Uterus (tissue), 3 donors: ENCODE measurements at regions not wholly inside any gene's neighbourhood (a gene's known extent, or its start where the extent isn't known, plus 50 kb on each side); places are given as distances from the start of the nearest gene placed in this dataset.

Experiments
- DNase-seq, 2 donors: peaks; one replicate each; pipeline ENCODE4 v3.0.0-alpha.2; 2019 to 2020
- H3K27ac ChIP-seq, 2 donors: fragments of 200-600 bp; sonication (generic); 1 replicate in 1 of 2; 2 replicates in 1 of 2; pipeline ENCODE4 v1.5.1; 2016 to 2018
- H3K27me3 ChIP-seq, 2 donors: fragments of 200-600 bp; sonication (generic); one replicate each; pipeline ENCODE4 v1.5.1; 2018 to 2019; ENCODE audit warnings: control low read depth in 1 of 2
- H3K36me3 ChIP-seq, 2 donors: fragments of 200-600 bp; sonication (generic); one replicate each; pipeline ENCODE4 v1.5.1; 2019; ENCODE audit warnings: control low read depth in 1 of 2
- H3K4me1 ChIP-seq, 2 donors: fragments of 200-600 bp; sonication (generic); one replicate each; pipeline ENCODE4 v1.5.1; 2018 to 2019; ENCODE audit warnings: control low read depth in 1 of 2
- H3K4me3 ChIP-seq, 2 donors: fragments of 200-600 bp; sonication (generic); 1 replicate in 1 of 2; 2 replicates in 1 of 2; pipeline ENCODE4 v1.5.1; 2018 to 2019; ENCODE audit warnings: mild to moderate bottlenecking in 1 of 2
- H3K9me3 ChIP-seq, 2 donors: fragments of 200-600 bp; sonication (generic); one replicate each; pipeline ENCODE4 v1.5.1; 2019; ENCODE audit warnings: control low read depth in 1 of 2
- CTCF ChIP-seq, 4 experiments: fragments of 200-600 bp in 2 of 4; fragments of 450-650 bp in 2 of 4; sonication (generic) in 2 of 4; IDR thresholded peaks; one replicate each; pipeline ENCODE4 v1.5.1; 2016 to 2019; ENCODE audit warnings: antibody characterized with exemption in 4 of 4, mild to moderate bottlenecking in 2 of 4, moderate library complexity in 1 of 4
- POLR2A ChIP-seq, 2 donors: fragments of 450-650 bp; IDR thresholded peaks; one replicate each; pipeline ENCODE4 v1.6.1; 2016; ENCODE audit warnings: antibody characterized with exemption in 2 of 2, mild to moderate bottlenecking in 1 of 2, moderate library complexity in 1 of 2
- intact Hi-C: fragments of 100-400 bp; cut with DNase I; formaldehyde crosslinking; loops from one replicate; pipeline ENCODE4 v1.15.1; 2023; ENCODE audit warnings: low total_unique reads
- donor health status: DM: yes; HTN: yes; CAD: no.

DNA sequence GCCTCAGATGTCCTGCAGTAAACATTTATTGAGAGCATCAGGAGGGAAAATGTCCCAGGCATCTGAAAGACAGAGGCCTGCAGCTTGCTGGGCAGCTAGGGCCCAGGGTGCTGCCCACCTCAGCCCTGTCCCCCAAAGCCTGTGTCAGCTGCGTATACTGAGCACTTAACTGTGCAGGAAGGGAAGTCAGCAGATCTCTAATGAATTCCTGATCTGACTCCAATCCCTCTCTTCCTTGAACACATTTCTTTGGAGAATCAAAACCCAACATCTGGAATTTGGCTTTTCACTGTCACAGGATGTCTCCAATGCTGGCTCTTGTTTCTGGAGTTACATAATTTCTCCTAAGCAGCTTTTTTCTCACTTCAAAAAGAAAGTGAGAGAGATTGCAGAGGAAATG lies 364.7 kb upstream of the NFE2L3 start:
- Histone ChIP-seq H3K4me3 (no peak overlapping the region), H3K36me3 (no peaks in the 10 kb centered on the region), H3K27ac (peak overlapping the region; percentile 73 to 84), H3K4me1 (peaks cover 0 to 7% of the 10 kb centered on the region in 2 donors), H3K9me3 (no peaks in the 10 kb centered on the region), H3K27me3 (no peaks in the 10 kb centered on the region)
- intact Hi-C loops = no loop called here
- no peak for DNase-seq
- TF ChIP-seq CTCF (IDR thresholded peaks at IDR 0.05) (no peak), POLR2A (IDR thresholded peaks at IDR 0.05) (no peak)

GRCh38 chr7:25788371-25788770 lies 363.6 kb upstream of the NFE2L3 start:
- Histone ChIP-seq H3K27ac (peak overlapping the region; percentile 73 to 84), H3K4me3 (no peak overlapping the region), H3K27me3 (no peaks in the 10 kb centered on the region), H3K9me3 (no peaks in the 10 kb centered on the region), H3K4me1 (peaks cover 0 to 7% of the 10 kb centered on the region in 2 donors), H3K36me3 (no peaks in the 10 kb centered on the region)
- TF ChIP-seq POLR2A (IDR thresholded peaks at IDR 0.05) = no peak
- TF ChIP-seq CTCF (IDR thresholded peaks at IDR 0.05) = no peak
- DNase-seq = no peak
- intact Hi-C loops = no loop called here

- no peak for TF ChIP-seq POLR2A (IDR thresholded peaks at IDR 0.05)
- TF ChIP-seq CTCF (IDR thresholded peaks at IDR 0.05) = no peak
- H3K4me1 ChIP-seq = peaks cover 0 to 7% of the 10 kb centered on the region in 2 donors
- H3K9me3 ChIP-seq = no peaks in the 10 kb centered on the region
- H3K36me3 ChIP-seq = no peaks in the 10 kb centered on the region
- peak overlapping the region; percentile 73 to 84 for H3K27ac ChIP-seq
- intact Hi-C loops = no loop called here
- no peak for DNase-seq
- H3K4me3 ChIP-seq = no peak overlapping the region
- H3K27me3 ChIP-seq = no peaks in the 10 kb centered on the region
Measured at GRCh38 chr7:25788961-25789620, 362.9 kb upstream of the NFE2L3 start.

DNA sequence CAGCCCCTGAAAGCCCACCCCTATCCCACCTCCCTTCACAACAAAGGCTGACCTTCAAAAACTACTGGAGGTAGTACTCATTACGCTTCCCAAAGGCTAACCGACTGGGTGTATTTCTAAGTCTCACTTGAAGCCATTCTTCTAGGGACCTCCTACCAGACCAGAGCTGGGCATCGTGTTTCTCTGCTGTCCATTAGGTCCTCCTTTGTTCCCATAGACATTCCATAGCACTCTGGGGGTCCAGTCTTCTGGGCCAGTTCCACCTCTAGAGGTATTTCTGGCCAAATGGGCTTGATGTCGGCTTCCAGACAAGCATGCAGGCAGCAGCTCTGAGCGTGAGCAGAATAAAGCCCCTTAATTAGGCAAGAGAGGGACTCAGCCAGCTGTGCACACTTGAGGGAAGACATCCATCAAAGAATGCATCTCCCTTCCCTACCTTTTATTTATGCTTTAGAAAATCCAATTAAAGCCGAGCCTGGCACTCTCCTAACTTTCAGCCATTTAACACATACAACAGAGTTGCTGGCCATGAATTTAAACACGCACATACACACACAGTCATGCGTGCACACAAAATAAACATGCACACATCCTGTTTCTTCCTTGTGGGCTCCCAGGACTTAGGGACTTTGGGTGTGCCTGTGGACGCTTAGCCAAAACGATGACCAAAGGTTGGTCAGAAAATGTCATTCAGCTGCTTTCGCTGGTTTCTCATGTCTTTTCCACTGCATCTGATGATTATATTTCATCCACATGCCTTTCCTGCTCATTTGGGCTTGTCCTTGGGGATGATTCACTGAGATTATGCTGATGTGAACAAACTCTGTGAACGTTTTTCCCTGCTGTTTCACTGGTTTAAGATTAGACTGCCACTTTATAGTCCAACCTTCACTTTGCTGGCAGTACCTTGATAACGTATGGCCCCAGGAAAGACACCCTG lies 362.0 kb upstream of the NFE2L3 start:
- Histone ChIP-seq H3K4me1 (peaks cover 0 to 7% of the 10 kb centered on the region in 2 donors), H3K36me3 (no peaks in the 10 kb centered on the region), H3K9me3 (no peaks in the 10 kb centered on the region), H3K27me3 (no peaks in the 10 kb centered on the region), H3K4me3 (no peak overlapping the region), H3K27ac (peak overlapping the region in 1 of 2 donors; percentile 84)
- DNase-seq = no peak
- TF ChIP-seq POLR2A (IDR thresholded peaks at IDR 0.05) = no peak
- no peak for TF ChIP-seq CTCF (IDR thresholded peaks at IDR 0.05)
- intact Hi-C loops = no loop called here

DNA sequence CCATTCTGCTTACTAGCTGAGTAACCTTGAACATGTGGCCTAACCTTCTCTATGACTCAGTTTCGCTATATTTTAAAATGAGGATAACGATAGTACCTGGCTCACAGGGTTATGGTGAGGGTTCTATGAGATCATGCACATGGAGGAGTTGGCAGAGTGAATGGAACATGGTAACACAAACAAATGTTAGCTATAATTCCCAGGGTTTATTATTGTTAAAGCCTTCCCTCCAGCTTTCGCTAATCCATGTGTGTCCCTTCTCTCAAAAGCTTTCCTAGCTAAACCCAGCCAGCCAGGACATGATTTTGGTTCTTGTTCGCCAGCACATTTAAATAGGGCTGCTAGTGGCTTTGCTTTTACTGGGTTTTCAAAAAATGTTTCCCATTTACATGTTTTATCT lies 361.0 kb upstream of the NFE2L3 start:
- no peaks in the 10 kb centered on the region for H3K36me3 ChIP-seq
- H3K9me3 ChIP-seq = no peaks in the 10 kb centered on the region
- H3K27me3 ChIP-seq = no peaks in the 10 kb centered on the region
- TF ChIP-seq POLR2A (IDR thresholded peaks at IDR 0.05) (no peak), CTCF (IDR thresholded peaks at IDR 0.05) (no peak)
- H3K4me3 ChIP-seq = no peak overlapping the region
- intact Hi-C loops = no loop called here
- no peak overlapping the region for H3K27ac ChIP-seq
- H3K4me1 ChIP-seq = peaks cover 0 to 7% of the 10 kb centered on the region in 2 donors
- no peak for DNase-seq
